ENCODE measurements at regions not wholly inside any gene's neighbourhood (a gene's known extent, or its start where the extent isn't known, plus 50 kb on each side); places are given as distances from the start of the nearest gene placed in this dataset.

- TF ChIP-seq POLR2A (IDR thresholded peaks at IDR 0.05), result no peak
- no peak for TF ChIP-seq CTCF (IDR thresholded peaks at IDR 0.05)
Observed at GRCh38 chr17:33373273-33373672, 80.2 kb upstream of the ASIC2 start.
